IMR-90 (cell line): ENCODE measurements at regions not wholly inside any gene's neighbourhood (a gene's known extent, or its start where the extent isn't known, plus 50 kb on each side); places are given as distances from the start of the nearest gene placed in this dataset.
A peak's percentile ranks its signal among the peaks of the same experiment; 100 is the strongest.

Experiments used
- ATAC-seq: fragments of 200-7000 bp; cut with Tn5 transposase; 2 replicates; pipeline ENCODE4 v1.9.1; 2020; ENCODE audit warnings: low read depth, mild to moderate bottlenecking, moderate library complexity
- BruUV-seq: library from RNA; stranded (reverse); fragments of 400-500 nt; replicated peaks from 2 replicates; lab custom pipeline; 2021; lab: Mats Ljungman, UMichigan
- CTCF ChIA-PET: fragments of 300-600 bp; formaldehyde crosslinking; extraction: SDS; loops from one replicate; lab custom pipeline; 2021; ENCODE audit warnings: antibody characterized with exemption; lab: Yijun Ruan, JAX
- POLR2A ChIA-PET: fragments of 300-600 bp; sonication (Branson Sonifier 250); formaldehyde crosslinking; loops from one replicate; lab custom pipeline; 2022; ENCODE audit warnings: antibody characterized with exemption; ENCODE audit not compliant: unreplicated experiment; lab: Charles Lee
- DNase-seq: peaks from one replicate; pipeline ENCODE4 v3.0.0; 2013
- H2AFZ ChIP-seq: replicated peaks from 2 replicates; pipeline ENCODE3; 2013; ENCODE audit warnings: low read length, mild to moderate bottlenecking; ENCODE audit not compliant: poor library complexity
- H2AK5ac ChIP-seq: 2 replicates; pipeline ENCODE4 v1.6.1; 2013; ENCODE audit warnings: low read depth, low read length, inconsistent platforms
- H2AK9ac ChIP-seq: replicated peaks from 2 replicates; pipeline ENCODE3; 2013; ENCODE audit warnings: mild to moderate bottlenecking, low read depth, low read length, moderate library complexity; ENCODE audit not compliant: poor library complexity
- H2BK120ac ChIP-seq: 2 replicates; pipeline ENCODE4 v1.6.1; 2013; ENCODE audit warnings: low read depth, low read length, inconsistent platforms
- H2BK15ac ChIP-seq: 3 replicates; pipeline ENCODE4 v1.6.1; 2013; ENCODE audit warnings: low read depth, low read length, inconsistent platforms
- H2BK20ac ChIP-seq: 2 replicates; pipeline ENCODE4 v1.6.1; 2013; ENCODE audit warnings: low read depth, mild to moderate bottlenecking, inconsistent platforms, low read length, moderate library complexity
- H2BK5ac ChIP-seq: 2 replicates; pipeline ENCODE4 v1.6.1; 2013; ENCODE audit warnings: mild to moderate bottlenecking, low read depth, low read length, inconsistent platforms; ENCODE audit not compliant: poor library complexity, severe bottlenecking
- H3K14ac ChIP-seq: replicated peaks from 2 replicates; pipeline ENCODE4 v1.6.1; 2013; ENCODE audit warnings: low read depth, low read length, inconsistent platforms
- H3K18ac ChIP-seq: 2 replicates; pipeline ENCODE4 v1.6.1; 2013; ENCODE audit warnings: low read depth, low read length, control low read depth
- H3K23ac ChIP-seq: 2 replicates; pipeline ENCODE4 v1.6.1; 2013; ENCODE audit warnings: low read depth, low read length, inconsistent platforms
- H3K27ac ChIP-seq: 2 replicates; pipeline ENCODE4 v1.5.1; 2013; ENCODE audit warnings: mild to moderate bottlenecking, control low read depth, low read length; ENCODE audit not compliant: insufficient read depth
- H3K27me3 ChIP-seq: 2 replicates; pipeline ENCODE4 v1.6.1; 2013; ENCODE audit warnings: low read length; ENCODE audit not compliant: control insufficient read depth, insufficient read depth
- H3K36me3 ChIP-seq: 2 replicates; pipeline ENCODE4 v1.6.1; 2013; ENCODE audit warnings: low read length, mixed read lengths; ENCODE audit not compliant: control insufficient read depth, insufficient read depth
- H3K4ac ChIP-seq: 2 replicates; pipeline ENCODE4 v1.6.1; 2013; ENCODE audit warnings: low read depth, low read length, inconsistent platforms
- H3K4me1 ChIP-seq: 2 replicates; pipeline ENCODE4 v1.6.1; 2013; ENCODE audit warnings: low read length, mixed read lengths; ENCODE audit not compliant: control insufficient read depth, insufficient read depth
- H3K4me2 ChIP-seq: 2 replicates; pipeline ENCODE4 v1.6.1; 2013; ENCODE audit warnings: low read depth, mild to moderate bottlenecking, control low read depth, low read length, moderate library complexity
- H3K4me3 ChIP-seq: 2 replicates; pipeline ENCODE4 v1.5.1; 2013; ENCODE audit warnings: low read depth, mild to moderate bottlenecking, control low read depth, low read length, moderate library complexity; ENCODE audit not compliant: insufficient read depth
- H3K56ac ChIP-seq: 2 replicates; pipeline ENCODE4 v1.6.1; 2013; ENCODE audit warnings: low read length, inconsistent platforms; ENCODE audit not compliant: insufficient read depth; ENCODE audit errors: extremely low read depth
- H3K79me1 ChIP-seq, 2 experiments: 2 replicates each; pipeline ENCODE4 v1.6.1; 2013; ENCODE audit warnings: low read length in 2 of 2, inconsistent platforms in 1 of 2, low read depth in 1 of 2
- H3K9ac ChIP-seq: 2 replicates; pipeline ENCODE4 v1.6.1; 2013; ENCODE audit warnings: low read depth, low read length, control low read depth
- H3K9me1 ChIP-seq: 2 replicates; pipeline ENCODE4 v1.6.1; 2013; ENCODE audit warnings: low read length, inconsistent platforms; ENCODE audit not compliant: insufficient read depth
- H3K9me3 ChIP-seq: 2 replicates; pipeline ENCODE4 v1.6.1; 2013; ENCODE audit warnings: low read length; ENCODE audit not compliant: control insufficient read depth, insufficient read depth
- H4K20me1 ChIP-seq: 2 replicates; pipeline ENCODE4 v1.6.1; 2013; ENCODE audit warnings: low read length, inconsistent platforms; ENCODE audit not compliant: insufficient read depth
- H4K5ac ChIP-seq: 2 replicates; pipeline ENCODE4 v1.6.1; 2013; ENCODE audit warnings: mild to moderate bottlenecking, low read depth, low read length, control low read depth
- H4K8ac ChIP-seq, 2 experiments: 2 replicates each; pipeline ENCODE4 v1.6.1; 2013; ENCODE audit warnings: low read depth in 2 of 2, low read length in 2 of 2, control low read depth in 1 of 2, inconsistent platforms in 1 of 2
- H4K91ac ChIP-seq: 2 replicates; pipeline ENCODE4 v1.6.1; 2013; ENCODE audit warnings: low read depth, low read length, inconsistent platforms; ENCODE audit not compliant: insufficient read depth
- CEBPB ChIP-seq: IDR thresholded peaks from 2 replicates; pipeline ENCODE4 v1.6.1; 2012; ENCODE audit warnings: low read depth, low read length, improper control_type of control experiment
- CTCF ChIP-seq: conservative IDR thresholded peaks from 2 replicates; pipeline ENCODE4 v1.5.1; 2012; ENCODE audit warnings: mild to moderate bottlenecking, low read depth, low read length, improper control_type of control experiment
- FOS ChIP-seq: fragments of 150-350 bp; IDR thresholded peaks from 2 replicates; pipeline ENCODE4 v1.6.1; 2016; ENCODE audit warnings: low read depth, low read length
- MAZ ChIP-seq: IDR thresholded peaks from 2 replicates; pipeline ENCODE4 v1.6.1; 2012; ENCODE audit warnings: low read depth, mild to moderate bottlenecking, low read length, improper control_type of control experiment, moderate library complexity, borderline replicate concordance
- MXI1 ChIP-seq: IDR thresholded peaks from 2 replicates; pipeline ENCODE4 v1.6.1; 2012; ENCODE audit warnings: low read depth, mild to moderate bottlenecking, low read length, moderate library complexity, borderline replicate concordance
- POLR2A ChIP-seq: IDR thresholded peaks from 2 replicates; pipeline ENCODE4 v1.6.1; 2012; ENCODE audit warnings: mild to moderate bottlenecking, low read depth, low read length
- RAD21 ChIP-seq: IDR thresholded peaks from 2 replicates; pipeline ENCODE4 v1.6.1; 2012; ENCODE audit warnings: low read length, improper control_type of control experiment
- RCOR1 ChIP-seq: IDR thresholded peaks from 2 replicates; pipeline ENCODE4 v1.6.1; 2012; ENCODE audit warnings: mild to moderate bottlenecking, low read length, improper control_type of control experiment; ENCODE audit not compliant: insufficient replicate concordance
- SMC3 ChIP-seq: fragments of 150-350 bp; IDR thresholded peaks from 2 replicates; pipeline ENCODE4 v1.6.1; 2016; ENCODE audit warnings: low read depth, mild to moderate bottlenecking, antibody characterized with exemption, low read length, moderate library complexity
- WGBS, 2 experiments: methylation state at CpG; one replicate each; pipeline versions ENCODE4 v1.1.5 to v1.1.7; 2013; ENCODE audit warnings: missing lambda C conversion rate in 2 of 2; ENCODE audit not compliant: insufficient read length in 1 of 2; ENCODE audit errors: extremely low coverage in 2 of 2; 5-methylcytosine and 5-hydroxymethylcytosine counted together
- dilution Hi-C: fragments of 300-500 bp; cut with HindIII; formaldehyde crosslinking; loops from one replicate; pipeline ENCODE4 v1.14.3; 2018; ENCODE audit warnings: low sequenced_read_pairs; ENCODE audit not compliant: unreplicated experiment
- in situ Hi-C: fragments of 300-500 bp; cut with MboI; formaldehyde crosslinking; loops from 3 replicates; pipeline ENCODE4 v1.14.3; 2019; ENCODE audit warnings: low sequenced_read_pairs, inconsistent platforms, mixed read lengths
- intact Hi-C: fragments of 100-400 bp; cut with micrococcal nuclease; formaldehyde crosslinking; loops from 2 replicates; pipeline ENCODE4 v1.10.0; 2022

- CTCF ChIA-PET, result interaction anchor here (0.8 to 1.0 kb wide), 2 partner anchors 11 to 29 kb away, joined by 3 read pairs; no protein-coding TSS in a partner anchor
- H3K4me1 ChIP-seq, result peaks cover 12% of the 10 kb centered on the region
Measured at GRCh38 chr7:130940326-130940725, 206.3 kb upstream of the KLF14 start.

More at GRCh38 chr7:130940326-130940725, 206.3 kb upstream of the KLF14 start:
- peak overlapping the region; percentile 96 for H3K56ac ChIP-seq
- peaks cover 20% of the 10 kb centered on the region for H3K9me1 ChIP-seq
- H2AK9ac ChIP-seq, result no peak overlapping the region
- H3K4me3 ChIP-seq, result peak overlapping the region; percentile 86
- peak overlapping the region; percentile 47; the same call in 2 of the 3 replicates for H2BK15ac ChIP-seq
- H2BK5ac ChIP-seq, result peak overlapping the region; percentile 90
- H4K20me1 ChIP-seq, result peaks cover 23% of the 10 kb centered on the region; the same call in 1 of the 2 replicates
- H4K91ac ChIP-seq, result 0 out of 2 replicates have a peak overlapping the region, but pooled peaks have one; percentile 61
- DNase-seq, result no peak
- H4K5ac ChIP-seq, result peak overlapping the region; percentile 92; the same call in 1 of the 2 replicates
- H3K27ac ChIP-seq, result peak overlapping the region; percentile 91
- peak overlapping the region; percentile 77; the same call in 1 of the 2 replicates for H2BK20ac ChIP-seq
- no TSS peak for BruUV-seq
- peak overlapping the region; percentile 85; the same call in 1 of the 2 replicates for H3K14ac ChIP-seq
- H3K9ac ChIP-seq, result peak overlapping the region; percentile 93
- no peak overlapping the region for H2AFZ ChIP-seq
- peak overlapping the region; percentile 85; the same call in 1 of the 2 replicates for H3K23ac ChIP-seq
- ATAC-seq, result no peak
- peaks cover 8 to 42% of the 10 kb centered on the region in 2 experiments for H3K79me1 ChIP-seq
- peaks cover 7% of the 10 kb centered on the region; the same call in 1 of the 2 replicates for H3K36me3 ChIP-seq
- H3K9me3 ChIP-seq, result no peaks in the 10 kb centered on the region
- dilution Hi-C loops (no loop called here), in situ Hi-C loops (no loop called here), intact Hi-C loops (no loop called here)
- H3K4me2 ChIP-seq, result peak overlapping the region; percentile 99
- WGBS, 2 experiments, result no CpG with 5 or more reads among the region's 2 CpGs
- peak overlapping the region; percentile 85 for H3K18ac ChIP-seq
- H3K27me3 ChIP-seq, result no peaks in the 10 kb centered on the region
- POLR2A ChIA-PET, result interaction anchor here (2.2 kb wide), 1 partner anchor 29 kb away, joined by 9 read pairs; no protein-coding TSS in a partner anchor
- H2BK120ac ChIP-seq, result peak overlapping the region; percentile 89; the same call in 1 of the 2 replicates
- peak overlapping the region; percentile 85; the same call in 1 of the 2 replicates for H3K4ac ChIP-seq
- H4K8ac ChIP-seq, result peak overlapping the region; percentile 76 to 79; a peak in 3 of 4 replicates
- H2AK5ac ChIP-seq, result no peak overlapping the region
- no peak for TF ChIP-seq FOS
- no peak; the same call in 1 of the 2 replicates for TF ChIP-seq POLR2A
- TF ChIP-seq MXI1, result no peak
- no peak for TF ChIP-seq MAZ
- no peak for TF ChIP-seq RCOR1
- no peak for TF ChIP-seq RAD21
- no peak for TF ChIP-seq CTCF
- TF ChIP-seq SMC3, result no peak
- no peak for TF ChIP-seq CEBPB
